ENCODE measurements at regions not wholly inside any gene's neighbourhood (a gene's known extent, or its start where the extent isn't known, plus 50 kb on each side); places are given as distances from the start of the nearest gene placed in this dataset.
"Not testable (repeated sequence)": the region's sequence is repeated elsewhere in the genome, so short reads cannot be mapped to it uniquely, and the experiment has no call there.

GRCh38 chr3:180743813-180744590, 64.7 kb upstream of the CCDC39 start:
- Mint-ChIP-seq H3K27me3 (ENCODE audit: insufficient read depth) (peaks cover 6% of the 10 kb centered on the region), H3K27ac (no peak overlapping the region), H3K9me3 (no peaks in the 10 kb centered on the region), H3K36me3 (ENCODE audit: low read depth) (no peaks in the 10 kb centered on the region), H3K4me3 (no peak overlapping the region), H3K4me1 (ENCODE audit: low read depth) (no peaks in the 10 kb centered on the region)
- intact Hi-C loops (cut with micrococcal nuclease) = no loop called here
- DNase-seq (ENCODE audit: low spot score) = no peak

- Mint-ChIP-seq H3K36me3 (ENCODE audit: low read depth) (no peaks in the 10 kb centered on the region), H3K4me3 (no peak overlapping the region)
These were observed 68.6 kb upstream of the CCDC39 start for GRCh38 chr3:180747805-180748361.

DNA sequence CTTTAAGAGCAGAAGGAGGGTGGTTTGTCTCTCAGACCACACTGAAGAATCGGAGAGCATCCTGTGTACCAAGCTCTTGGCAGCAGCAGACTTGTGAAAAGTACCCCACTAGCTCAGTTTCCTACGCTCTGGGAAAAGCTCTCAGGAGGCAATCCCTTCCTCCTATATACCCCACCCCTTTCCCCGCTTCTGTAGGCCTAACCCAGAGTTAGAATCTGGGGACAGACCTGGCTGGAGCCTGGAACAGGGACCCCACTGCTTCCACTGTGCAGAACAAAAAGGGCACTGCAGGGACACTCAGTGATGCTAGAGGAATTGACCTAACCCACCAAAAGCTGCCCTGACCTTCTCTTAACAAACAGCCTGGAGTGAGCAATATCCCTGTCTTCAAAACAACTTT, 70.0 kb upstream of the CCDC39 start:
- DNase-seq (ENCODE audit: low spot score) = no peak
- Mint-ChIP-seq H3K36me3 (ENCODE audit: low read depth) (no peaks in the 10 kb centered on the region), H3K9me3 (no peaks in the 10 kb centered on the region), H3K27ac (no peak overlapping the region), H3K27me3 (ENCODE audit: insufficient read depth) (peaks cover under 1% of the 10 kb centered on the region), H3K4me3 (no peak overlapping the region), H3K4me1 (ENCODE audit: low read depth) (no peaks in the 10 kb centered on the region)
- intact Hi-C loops (cut with micrococcal nuclease) = no loop called here

More at GRCh38 chr3:180747805-180748361, 68.6 kb upstream of the CCDC39 start:
- Mint-ChIP-seq H3K4me1 (ENCODE audit: low read depth) (no peaks in the 10 kb centered on the region), H3K27ac (no peak overlapping the region), H3K27me3 (ENCODE audit: insufficient read depth) (peaks cover 6% of the 10 kb centered on the region), H3K9me3 (no peaks in the 10 kb centered on the region)
- DNase-seq (ENCODE audit: low spot score) = no peak
- intact Hi-C loops (cut with micrococcal nuclease) = no loop called here

DNA sequence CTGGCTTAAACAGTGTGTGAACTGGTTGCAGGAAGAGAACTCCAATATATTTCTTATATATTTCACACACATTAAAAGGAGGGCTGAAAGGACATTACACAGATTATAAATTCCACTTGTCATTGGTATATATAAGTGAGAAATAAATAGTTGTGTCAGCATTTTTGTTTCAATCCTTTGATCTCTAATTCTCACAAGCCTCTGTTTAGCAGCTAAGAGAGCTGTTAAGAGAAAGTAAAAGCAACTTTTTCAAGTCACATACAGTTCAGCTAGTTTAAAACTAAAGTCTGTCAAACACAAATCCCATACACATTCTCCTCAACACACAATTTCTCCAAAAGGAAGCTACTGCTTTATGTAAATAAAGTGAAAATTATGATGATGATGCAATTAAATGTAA, 70.5 kb upstream of the CCDC39 start:
- H3K36me3 Mint-ChIP-seq (ENCODE audit: low read depth) = no peaks in the 10 kb centered on the region
- no peak for DNase-seq (ENCODE audit: low spot score)
- intact Hi-C loops (cut with micrococcal nuclease) = no loop called here

DNA sequence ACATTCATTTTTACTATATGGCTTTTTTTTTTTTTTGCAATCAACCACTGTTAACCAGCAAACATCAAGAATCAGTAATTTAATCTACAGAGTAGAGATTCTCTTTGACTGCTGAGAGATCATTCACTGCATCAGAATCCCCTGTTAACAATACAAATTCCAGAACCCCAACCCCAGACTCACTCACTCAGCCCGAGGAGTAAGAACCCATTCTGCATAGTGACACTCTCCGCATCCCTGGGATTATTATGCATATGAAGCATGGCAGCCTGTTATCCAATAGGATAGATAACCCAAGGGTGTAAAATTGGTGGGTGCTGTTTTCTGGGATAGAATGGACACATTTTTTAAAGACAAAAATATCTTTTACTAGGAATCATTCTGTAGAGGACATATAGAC, 76.3 kb upstream of the CCDC39 start:
- Mint-ChIP-seq H3K27me3 (ENCODE audit: insufficient read depth) (no peaks in the 10 kb centered on the region), H3K27ac (no peak overlapping the region), H3K36me3 (ENCODE audit: low read depth) (no peaks in the 10 kb centered on the region), H3K4me1 (ENCODE audit: low read depth) (no peaks in the 10 kb centered on the region), H3K9me3 (no peaks in the 10 kb centered on the region), H3K4me3 (no peak overlapping the region)
- no peak for DNase-seq (ENCODE audit: low spot score)
- intact Hi-C loops (cut with micrococcal nuclease) = no loop called here

More for the DNA sequence above, 70.5 kb upstream of the CCDC39 start:
- no peak overlapping the region for H3K27ac Mint-ChIP-seq
- no peaks in the 10 kb centered on the region for H3K27me3 Mint-ChIP-seq (ENCODE audit: insufficient read depth)
- H3K4me1 Mint-ChIP-seq (ENCODE audit: low read depth) = no peaks in the 10 kb centered on the region
- no peaks in the 10 kb centered on the region for H3K9me3 Mint-ChIP-seq
- no peak overlapping the region for H3K4me3 Mint-ChIP-seq

GRCh38 chr3:180762866-180763265, 83.6 kb upstream of the CCDC39 start:
- no peak overlapping the region for H3K4me3 Mint-ChIP-seq
- no peaks in the 10 kb centered on the region for H3K4me1 Mint-ChIP-seq (ENCODE audit: low read depth)
- no peaks in the 10 kb centered on the region for H3K9me3 Mint-ChIP-seq
- no peaks in the 10 kb centered on the region for H3K36me3 Mint-ChIP-seq (ENCODE audit: low read depth)
- H3K27me3 Mint-ChIP-seq (ENCODE audit: insufficient read depth) = no peaks in the 10 kb centered on the region
- no peak for DNase-seq (ENCODE audit: low spot score)
- intact Hi-C loops (cut with micrococcal nuclease) = no loop called here
- H3K27ac Mint-ChIP-seq = no peak overlapping the region

- Mint-ChIP-seq H3K4me3 (no peak overlapping the region), H3K36me3 (ENCODE audit: low read depth) (no peaks in the 10 kb centered on the region), H3K9me3 (no peaks in the 10 kb centered on the region), H3K27me3 (ENCODE audit: insufficient read depth) (no peaks in the 10 kb centered on the region), H3K27ac (no peak overlapping the region), H3K4me1 (ENCODE audit: low read depth) (no peaks in the 10 kb centered on the region)
- intact Hi-C loops (cut with micrococcal nuclease) = no loop called here
- DNase-seq (ENCODE audit: low spot score) = no peak
These were observed 85.2 kb upstream of the CCDC39 start for GRCh38 chr3:180764481-180764880.

- Mint-ChIP-seq H3K9me3 (peaks cover 1% of the 10 kb centered on the region), H3K27me3 (ENCODE audit: insufficient read depth) (no peaks in the 10 kb centered on the region), H3K36me3 (ENCODE audit: low read depth) (no peaks in the 10 kb centered on the region), H3K27ac (no peak overlapping the region), H3K4me3 (no peak overlapping the region), H3K4me1 (ENCODE audit: low read depth) (no peaks in the 10 kb centered on the region)
- DNase-seq (ENCODE audit: low spot score) = no peak
- intact Hi-C loops (cut with micrococcal nuclease) = no loop called here
These were observed 91.3 kb upstream of the CCDC39 start for GRCh38 chr3:180770639-180771038.

DNA sequence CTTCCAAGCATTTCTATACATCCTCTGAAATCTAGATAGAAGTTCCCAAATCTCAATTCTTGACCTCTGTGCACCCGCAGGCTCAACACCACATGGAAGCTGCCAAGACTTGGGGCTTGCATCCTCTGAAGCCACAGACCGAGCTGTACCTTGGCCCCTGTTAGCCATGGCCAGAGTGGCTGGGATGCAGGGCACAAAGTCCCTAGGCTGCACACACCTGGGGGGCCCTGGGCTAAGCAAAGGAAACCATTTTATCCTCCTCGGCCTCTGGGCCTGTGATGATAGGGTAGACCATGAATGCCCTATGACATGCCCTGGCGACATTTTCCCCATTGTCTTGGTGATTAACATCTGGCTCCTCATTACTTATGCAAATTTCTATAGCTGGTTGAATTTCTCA, 97.1 kb upstream of the CCDC39 start:
- Mint-ChIP-seq H3K4me3 (no peak overlapping the region), H3K36me3 (ENCODE audit: low read depth) (no peaks in the 10 kb centered on the region), H3K27me3 (ENCODE audit: insufficient read depth) (no peaks in the 10 kb centered on the region), H3K9me3 (peaks cover 39% of the 10 kb centered on the region), H3K4me1 (ENCODE audit: low read depth) (no peaks in the 10 kb centered on the region), H3K27ac (no peak overlapping the region)
- no peak for DNase-seq (ENCODE audit: low spot score)
- intact Hi-C loops (cut with micrococcal nuclease) = no loop called here

DNA sequence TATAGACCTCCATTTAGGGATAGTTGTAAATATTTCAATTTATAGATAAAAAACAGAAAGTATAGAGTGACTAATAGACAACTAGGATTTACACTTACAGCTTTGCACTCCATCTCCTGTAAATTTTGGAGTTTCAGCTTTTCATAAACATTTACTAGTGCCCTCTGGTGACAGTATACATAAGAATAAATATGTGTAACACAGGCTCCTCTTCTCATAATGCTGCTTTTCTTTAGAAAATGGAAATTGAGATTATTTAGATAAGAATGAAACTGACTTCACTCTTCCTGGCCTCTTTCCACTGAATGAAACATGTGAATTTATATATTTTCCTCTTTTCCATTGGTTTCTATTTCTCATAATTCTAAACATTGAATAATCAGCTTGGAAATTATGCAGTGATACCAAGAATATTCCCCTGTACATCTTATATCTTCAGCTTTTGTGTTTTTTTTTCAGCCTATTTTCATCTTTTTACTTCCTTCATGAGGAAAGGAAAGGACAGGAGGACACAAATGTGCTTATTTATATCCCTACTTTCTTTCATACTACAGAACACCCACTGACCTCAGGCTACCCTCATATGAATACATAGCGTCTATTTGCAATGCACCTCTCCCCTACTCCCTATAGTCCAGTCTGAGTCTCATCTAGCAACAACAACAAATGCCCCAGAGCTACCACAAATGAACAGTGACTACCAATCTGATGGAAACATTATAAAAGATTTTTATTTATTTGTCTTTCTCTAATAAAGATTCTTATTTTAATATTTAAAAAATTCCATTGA, 103.1 kb upstream of the CCDC39 start:
- no peaks in the 10 kb centered on the region for H3K36me3 Mint-ChIP-seq (ENCODE audit: low read depth)
- H3K4me3 Mint-ChIP-seq = no peak overlapping the region
- no peaks in the 10 kb centered on the region for H3K27me3 Mint-ChIP-seq (ENCODE audit: insufficient read depth)
- peaks cover 24% of the 10 kb centered on the region for H3K9me3 Mint-ChIP-seq
- H3K4me1 Mint-ChIP-seq (ENCODE audit: low read depth) = no peaks in the 10 kb centered on the region
- no peak for DNase-seq (ENCODE audit: low spot score)
- no peak overlapping the region for H3K27ac Mint-ChIP-seq
- intact Hi-C loops (cut with micrococcal nuclease) = no loop called here

GRCh38 chr3:180786227-180786626, 106.9 kb upstream of the CCDC39 start:
- H3K27ac Mint-ChIP-seq; H3K36me3 Mint-ChIP-seq (ENCODE audit: low read depth); DNase-seq (ENCODE audit: low spot score); H3K4me3 Mint-ChIP-seq; intact Hi-C loops (cut with micrococcal nuclease); H3K4me1 Mint-ChIP-seq (ENCODE audit: low read depth); H3K27me3 Mint-ChIP-seq (ENCODE audit: insufficient read depth); H3K9me3 Mint-ChIP-seq: not testable (repeated sequence)

DNA sequence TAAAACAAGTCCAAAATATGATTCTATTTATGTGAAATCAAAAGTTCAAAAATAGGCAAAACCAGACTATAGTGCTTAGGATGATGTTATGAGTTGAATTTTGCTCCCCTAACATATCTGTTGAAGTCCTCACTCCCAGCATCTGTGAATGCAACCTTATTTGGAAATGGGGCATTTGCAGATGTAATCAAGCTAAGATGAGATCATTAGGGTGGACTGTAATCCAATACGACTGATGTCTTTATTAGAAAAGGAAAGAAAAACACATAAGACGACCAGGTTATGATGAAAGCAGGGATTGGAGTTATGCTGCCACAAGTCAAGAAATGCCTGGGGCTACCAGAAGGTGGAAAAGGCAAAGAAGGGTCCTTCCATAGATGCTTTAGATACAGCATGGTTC, 110.5 kb upstream of the CCDC39 start:
- intact Hi-C loops (cut with micrococcal nuclease) = no loop called here
- DNase-seq (ENCODE audit: low spot score) = no peak
- no peaks in the 10 kb centered on the region for H3K27me3 Mint-ChIP-seq (ENCODE audit: insufficient read depth)
- no peak overlapping the region for H3K27ac Mint-ChIP-seq
- no peaks in the 10 kb centered on the region for H3K9me3 Mint-ChIP-seq
- no peak overlapping the region for H3K4me3 Mint-ChIP-seq
- no peaks in the 10 kb centered on the region for H3K4me1 Mint-ChIP-seq (ENCODE audit: low read depth)
- no peaks in the 10 kb centered on the region for H3K36me3 Mint-ChIP-seq (ENCODE audit: low read depth)

- H3K36me3 Mint-ChIP-seq (ENCODE audit: low read depth) = no peaks in the 10 kb centered on the region
These were observed 114.3 kb upstream of the FXR1 start for GRCh38 chr3:180798197-180798596.

More at GRCh38 chr3:180798197-180798596, 114.3 kb upstream of the FXR1 start:
- intact Hi-C loops (cut with micrococcal nuclease) = no loop called here
- Mint-ChIP-seq H3K27me3 (ENCODE audit: insufficient read depth) (peaks cover 1% of the 10 kb centered on the region), H3K9me3 (no peaks in the 10 kb centered on the region), H3K4me1 (ENCODE audit: low read depth) (no peaks in the 10 kb centered on the region), H3K27ac (no peak overlapping the region), H3K4me3 (no peak overlapping the region)
- no peak for DNase-seq (ENCODE audit: low spot score)
